GM11168 (cell line): ENCODE measurements at regions not wholly inside any gene's neighbourhood (a gene's known extent, or its start where the extent isn't known, plus 50 kb on each side); places are given as distances from the start of the nearest gene placed in this dataset.

ENCODE experiments used
- in situ Hi-C: fragments of 300-500 bp; cut with MboI; formaldehyde crosslinking; loops from one replicate; pipeline ENCODE4 v1.12.0; 2022; ENCODE audit warnings: low sequenced_read_pairs; ENCODE audit not compliant: unreplicated experiment

GRCh38 chr2:134083548-134083947 lies 170.3 kb upstream of the MGAT5 start:
- in situ Hi-C loops = loop anchor here (25.0 kb wide), 1 partner anchor 196 kb away; no protein-coding TSS in a partner anchor

DNA sequence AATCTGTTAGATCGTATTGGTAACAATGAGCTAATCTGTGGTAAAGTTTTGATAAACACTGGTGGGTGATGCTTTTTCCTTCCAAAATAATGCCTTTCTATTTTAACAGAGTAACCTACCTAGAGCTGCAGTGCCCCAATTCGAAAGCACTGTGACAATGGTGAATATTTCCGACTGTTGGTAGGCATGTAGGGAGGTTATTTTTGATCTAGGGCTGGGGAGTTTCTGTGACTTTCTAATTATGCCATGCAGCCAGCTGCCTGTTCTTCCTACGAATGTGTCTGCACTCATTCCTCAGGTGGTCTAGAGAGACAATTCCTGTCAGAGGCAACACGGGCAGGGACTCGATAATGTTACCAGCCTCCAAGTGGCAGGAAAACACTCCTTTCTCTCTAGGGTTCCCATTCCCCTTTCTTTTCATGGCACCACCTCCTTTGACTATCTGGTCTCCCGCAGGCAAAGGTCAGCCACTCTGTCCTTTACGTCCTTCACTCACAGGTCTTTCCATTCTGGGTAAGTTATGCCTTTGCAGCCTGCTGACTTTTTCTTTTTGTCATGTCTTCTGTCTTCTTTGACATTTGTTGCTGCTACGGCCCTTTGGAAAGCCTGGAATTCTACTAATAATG lies 167.2 kb upstream of the MGAT5 start:
- in situ Hi-C loops = loop anchor here (25.0 kb wide), 1 partner anchor 199 kb away; no protein-coding TSS in a partner anchor

GRCh38 chr2:134087371-134087921 lies 166.4 kb upstream of the MGAT5 start:
- in situ Hi-C loops = loop anchor here (25.0 kb wide), 1 partner anchor 200 kb away; no protein-coding TSS in a partner anchor

GRCh38 chr2:134089454-134089853 lies 164.4 kb upstream of the MGAT5 start:
- in situ Hi-C loops = loop anchor here (25.0 kb wide), 1 partner anchor 202 kb away; no protein-coding TSS in a partner anchor

- in situ Hi-C loops = loop anchor here (25.0 kb wide), 1 partner anchor 210 kb away; no protein-coding TSS in a partner anchor
Measured at GRCh38 chr2:134097740-134098139, 156.1 kb upstream of the MGAT5 start.

DNA sequence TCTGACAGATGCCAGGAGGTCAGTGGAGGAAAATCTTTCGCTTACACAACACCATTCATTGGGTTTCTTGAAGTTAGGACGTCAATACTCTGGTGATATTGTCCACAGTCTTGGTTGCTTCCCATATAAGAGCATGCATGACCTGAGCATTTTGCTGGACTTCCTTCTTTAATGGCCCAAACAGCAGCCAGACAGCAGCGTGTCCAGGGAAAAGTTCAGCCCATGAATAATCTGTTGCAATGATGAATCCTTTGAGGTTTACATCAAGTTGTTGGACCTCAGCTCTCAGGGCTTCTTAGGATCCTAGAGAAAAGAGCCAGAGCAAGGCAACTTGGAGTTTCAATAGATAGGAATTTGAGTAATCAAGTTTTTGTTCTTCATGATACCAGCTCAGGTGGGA lies 155.6 kb upstream of the MGAT5 start:
- in situ Hi-C loops = loop anchor here (25.0 kb wide), 1 partner anchor 211 kb away; no protein-coding TSS in a partner anchor

DNA sequence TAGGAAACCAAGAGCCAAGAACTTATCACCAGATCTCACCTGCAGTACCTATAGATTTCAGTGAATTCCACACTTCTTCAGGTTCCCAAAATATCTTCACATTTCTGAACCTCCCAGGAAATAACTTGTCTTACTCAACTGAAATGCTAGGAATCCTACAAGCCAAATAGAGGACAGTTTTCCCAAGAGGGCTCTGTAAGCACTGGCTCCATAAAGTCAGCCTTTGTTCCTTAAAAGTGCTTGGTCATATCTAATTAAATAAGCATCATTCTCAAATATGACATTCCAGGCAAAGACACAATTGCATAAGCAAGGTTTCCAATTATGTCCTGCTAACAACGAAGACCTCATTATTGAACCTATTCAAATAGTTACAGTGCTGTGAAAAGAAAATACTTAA lies 154.6 kb upstream of the MGAT5 start:
- in situ Hi-C loops = loop anchor here (25.0 kb wide), 1 partner anchor 212 kb away; no protein-coding TSS in a partner anchor

DNA sequence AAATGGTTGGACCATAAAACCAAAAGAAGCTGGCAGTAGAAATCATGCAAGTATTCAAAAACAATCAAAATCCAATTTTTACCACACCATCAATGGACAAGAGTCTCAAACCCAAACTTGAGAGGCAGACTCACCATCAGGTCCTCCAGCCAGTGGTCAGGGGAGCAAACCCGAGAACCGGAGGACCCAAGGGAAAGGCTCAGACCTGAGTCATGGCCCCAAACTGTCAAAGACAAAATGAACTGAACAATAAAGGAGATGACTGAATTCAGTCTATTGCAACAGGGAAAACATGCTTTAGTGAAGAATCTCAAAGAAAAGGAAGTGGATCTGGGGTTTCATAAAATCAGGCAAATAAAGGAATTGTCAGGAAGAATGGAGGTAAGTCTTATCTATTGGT lies 150.7 kb upstream of the MGAT5 start:
- in situ Hi-C loops = no loop called here

GRCh38 chr2:134104754-134105153 lies 149.1 kb upstream of the MGAT5 start:
- in situ Hi-C loops = no loop called here

DNA sequence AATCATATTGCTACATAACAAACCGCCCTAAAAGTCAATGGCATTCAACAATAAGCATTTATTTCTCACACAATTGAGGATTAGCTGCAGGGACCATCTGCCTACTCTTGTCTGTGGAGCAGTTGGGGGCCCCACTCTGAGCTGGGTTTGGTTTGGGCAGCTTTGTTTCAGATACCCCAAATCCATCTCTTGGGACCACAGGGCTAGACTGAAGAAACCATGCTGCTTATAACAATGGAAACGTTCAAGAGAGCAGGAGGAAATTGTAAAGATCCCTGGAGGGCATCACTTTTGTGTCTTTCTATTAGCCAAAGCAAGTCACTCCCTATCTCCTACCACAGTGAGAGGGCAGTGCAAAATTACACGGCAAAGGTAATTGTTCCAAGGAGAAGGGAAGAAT lies 146.5 kb upstream of the MGAT5 start:
- in situ Hi-C loops = no loop called here

DNA sequence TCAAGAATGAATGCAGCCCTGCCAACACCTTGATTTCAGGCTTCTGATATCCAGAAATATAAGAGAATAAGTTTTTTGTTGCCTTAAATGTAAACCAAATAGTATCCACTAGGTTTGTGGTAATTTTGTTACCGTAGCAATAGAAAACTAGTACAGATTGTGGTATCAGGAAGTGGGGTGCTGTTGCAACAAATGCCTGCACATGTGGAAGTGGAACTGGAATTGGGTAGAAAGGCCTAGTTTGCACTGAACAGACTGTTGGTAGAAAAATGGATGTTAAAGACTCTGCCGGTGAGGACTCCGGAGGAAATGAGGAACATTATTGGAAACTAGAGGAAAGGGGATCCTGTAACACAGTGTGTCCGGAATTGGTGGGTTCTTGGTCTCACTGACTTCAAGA lies 145.8 kb upstream of the MGAT5 start:
- in situ Hi-C loops = no loop called here

DNA sequence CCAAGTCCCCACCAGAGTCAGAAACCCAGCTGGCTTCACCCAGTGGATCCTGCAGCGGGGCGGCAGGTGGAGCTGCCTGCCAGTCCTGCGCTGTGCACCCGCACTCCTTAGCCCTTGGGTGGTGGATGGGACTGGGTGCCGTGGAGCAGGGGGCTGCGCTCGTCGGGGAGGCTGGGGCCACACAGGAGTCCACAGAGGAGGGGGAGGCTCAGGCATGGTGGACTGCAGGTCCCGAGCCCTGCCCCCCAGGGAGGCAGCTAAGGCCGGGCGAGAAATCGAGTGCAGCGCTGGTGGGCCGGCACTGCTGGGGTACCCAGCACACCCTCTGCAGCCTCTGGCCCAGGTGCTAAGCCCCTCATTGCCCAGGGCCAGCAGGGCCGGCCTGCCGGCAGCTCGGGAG lies 144.6 kb upstream of the MGAT5 start:
- in situ Hi-C loops = no loop called here

DNA sequence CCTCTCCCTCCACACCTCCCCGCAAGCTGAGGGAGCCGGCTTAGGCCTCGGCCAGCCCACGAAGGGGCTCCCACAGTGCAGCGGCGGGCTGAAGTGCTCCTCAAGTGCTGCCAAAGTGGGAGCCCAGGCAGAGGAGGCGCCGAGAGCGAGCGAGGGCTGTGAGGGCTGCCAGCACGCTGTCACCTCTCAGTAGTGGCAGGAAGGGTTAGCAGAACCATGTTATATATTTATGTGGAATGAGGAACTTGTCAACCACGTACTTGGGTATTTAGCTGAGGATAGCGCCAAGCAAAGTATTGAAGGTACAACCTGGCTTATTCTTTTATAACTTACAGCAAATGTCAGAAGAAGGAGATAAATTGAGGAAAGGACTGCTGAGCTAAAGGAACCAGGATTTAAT lies 144.1 kb upstream of the MGAT5 start:
- in situ Hi-C loops = no loop called here

DNA sequence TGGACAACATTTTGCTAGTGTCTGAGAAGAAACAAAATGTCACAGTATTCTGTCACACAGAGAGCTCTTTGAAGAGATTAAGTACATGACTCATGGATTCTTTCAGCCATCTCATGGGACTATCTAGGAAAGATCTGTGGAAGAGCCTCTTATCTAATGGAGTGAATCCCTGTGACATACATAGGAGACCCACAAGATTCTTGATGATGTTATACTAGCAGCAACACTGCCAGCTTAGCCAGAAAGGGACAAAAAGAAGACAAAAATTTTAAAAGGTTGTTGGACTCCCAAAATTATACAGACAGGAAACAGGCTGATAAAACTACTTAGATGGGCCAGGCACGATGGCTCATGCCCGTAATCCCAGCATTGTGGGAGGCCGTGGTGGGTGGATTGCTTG lies 143.3 kb upstream of the MGAT5 start:
- in situ Hi-C loops = no loop called here

- in situ Hi-C loops = loop anchor here (5.0 kb wide), 2 partner anchors 100 to 295 kb away; no protein-coding TSS in a partner anchor
Measured at GRCh38 chr2:134117676-134118075, 136.2 kb upstream of the MGAT5 start.

- in situ Hi-C loops = loop anchor here (5.0 kb wide), 2 partner anchors 99 to 294 kb away; no protein-coding TSS in a partner anchor
Measured at GRCh38 chr2:134118279-134119116, 135.4 kb upstream of the MGAT5 start.

DNA sequence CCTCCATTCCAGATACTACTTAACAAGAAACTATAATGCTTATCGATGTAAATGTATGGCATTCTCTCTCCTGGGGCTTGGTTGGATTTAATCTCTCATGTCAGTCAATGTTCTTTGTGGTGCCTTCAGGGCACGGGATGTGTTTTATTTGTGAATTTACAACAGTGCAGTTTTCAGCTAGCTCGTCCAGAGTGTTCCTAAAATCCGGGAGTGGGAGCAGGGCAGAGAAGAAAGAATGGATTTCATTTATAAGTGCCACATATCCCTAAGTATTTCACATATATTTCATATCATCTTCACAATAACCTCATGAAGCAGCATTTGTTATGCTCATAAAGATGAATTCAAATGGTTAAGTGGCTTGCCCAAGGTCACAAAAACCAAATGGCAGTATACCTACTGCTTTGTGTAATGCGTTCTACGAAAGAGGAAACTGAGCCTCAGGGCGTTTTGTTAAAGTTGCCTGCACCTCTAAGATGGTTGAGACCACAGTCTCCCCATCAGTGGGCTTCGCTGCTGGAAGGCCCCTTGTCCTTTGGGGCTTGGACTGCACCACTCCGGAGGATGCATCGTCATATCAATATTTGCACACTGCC lies 134.7 kb upstream of the MGAT5 start:
- in situ Hi-C loops = loop anchor here (5.0 kb wide), 2 partner anchors 98 to 293 kb away; no protein-coding TSS in a partner anchor

DNA sequence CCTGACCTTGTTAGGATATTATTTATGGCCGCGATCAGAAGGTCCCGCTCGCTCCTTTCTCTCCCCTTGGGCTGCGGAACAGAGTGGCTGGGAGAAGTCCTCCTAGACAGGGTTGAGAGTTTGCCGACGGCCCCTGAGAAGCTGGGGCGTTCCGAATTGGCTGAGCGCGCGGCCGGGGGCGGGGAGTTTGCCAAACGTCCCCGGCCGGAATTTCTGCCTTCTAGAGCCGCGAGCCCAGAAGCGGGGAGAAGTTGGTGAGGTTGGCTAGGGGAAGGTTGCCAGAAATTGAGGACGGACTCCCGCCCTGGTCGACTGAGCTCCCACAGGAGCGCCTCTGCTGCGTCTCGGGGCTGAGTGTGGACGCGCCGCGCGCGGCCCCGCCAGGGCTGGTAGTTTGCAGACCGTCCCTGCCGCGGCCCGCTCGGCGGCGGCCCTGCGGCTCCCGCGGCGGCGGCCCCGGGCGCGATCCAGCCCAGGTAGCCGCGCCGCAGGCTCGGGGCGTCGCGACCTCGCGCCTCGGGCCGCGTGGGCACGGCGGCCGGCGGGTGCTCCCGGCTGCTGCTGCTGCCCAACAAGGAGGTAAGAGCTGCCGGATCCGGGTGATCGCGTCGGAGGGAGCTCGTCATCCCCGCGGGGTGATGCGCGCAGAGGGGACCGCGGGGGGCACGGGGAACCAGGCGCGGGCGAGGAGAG lies 134.0 kb upstream of the MGAT5 start:
- in situ Hi-C loops = loop anchor here (5.0 kb wide), 2 partner anchors 97 to 292 kb away; no protein-coding TSS in a partner anchor

DNA sequence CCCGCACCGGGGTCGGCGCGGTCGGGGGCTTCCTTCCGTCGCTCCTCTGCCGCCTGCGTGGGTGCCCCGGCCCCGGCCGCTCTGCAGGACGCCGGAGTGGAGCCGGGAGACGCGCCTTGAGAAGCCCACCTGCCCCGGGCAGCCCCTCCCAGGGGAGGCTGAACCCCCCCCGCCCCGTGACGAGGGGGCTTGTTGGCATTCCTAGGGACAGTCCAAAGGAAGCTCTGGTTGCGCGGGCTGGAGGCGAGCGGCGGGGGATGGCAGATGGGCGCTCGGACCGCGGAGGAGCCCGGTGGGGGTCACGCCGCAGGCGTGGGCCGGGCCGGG lies 133.5 kb upstream of the MGAT5 start:
- in situ Hi-C loops = no loop called here
